AG04449 (cell line): ENCODE measurements at regions not wholly inside any gene's neighbourhood (a gene's known extent, or its start where the extent isn't known, plus 50 kb on each side); places are given as distances from the start of the nearest gene placed in this dataset.

ENCODE experiments used
- CTCF ChIA-PET: fragments of 350-600 bp; formaldehyde crosslinking; extraction: SDS; loops from one replicate; lab custom pipeline; 2021; ENCODE audit warnings: antibody characterized with exemption; lab: Yijun Ruan, JAX
- POLR2A ChIA-PET: fragments of 400-600, 350-600 bp; formaldehyde crosslinking; extraction: SDS; loops from one replicate; lab custom pipeline; 2020; ENCODE audit warnings: antibody characterized with exemption, inconsistent platforms; lab: Yijun Ruan, JAX
- DNase-seq: peaks from one replicate; pipeline ENCODE4 v3.0.0-alpha.2; 2010; ENCODE audit warnings: low read depth, low spot score
- H3K4me3 ChIP-seq: 2 replicates; pipeline ENCODE4 v1.5.1; 2011; ENCODE audit warnings: low read depth, mild to moderate bottlenecking, control low read depth, low read length
- CTCF ChIP-seq: IDR thresholded peaks from one replicate; pipeline ENCODE4 v1.5.1; 2011; ENCODE audit warnings: mild to moderate bottlenecking, moderate library complexity, low read length, control low read depth, inconsistent platforms; ENCODE audit not compliant: insufficient read depth; ENCODE audit errors: missing control alignments

- H3K4me3 ChIP-seq = no peak overlapping the region
- DNase-seq = no peak
- CTCF ChIA-PET = no interaction called here
- POLR2A ChIA-PET = no interaction called here
- TF ChIP-seq CTCF = no peak
Measured at GRCh38 chr4:142940425-142941330, 94.6 kb upstream of the INPP4B start.

GRCh38 chr4:142944565-142944964 lies 98.5 kb upstream of the INPP4B start:
- H3K4me3 ChIP-seq = no peak overlapping the region
- POLR2A ChIA-PET = no interaction called here
- CTCF ChIA-PET = no interaction called here
- DNase-seq = no peak
- no peak for TF ChIP-seq CTCF

GRCh38 chr4:142952821-142953580 lies 106.9 kb upstream of the INPP4B start:
- ChIA-PET CTCF (no interaction called here), POLR2A (no interaction called here)
- no peak for DNase-seq

GRCh38 chr4:142954415-142954814 lies 108.3 kb upstream of the INPP4B start:
- POLR2A ChIA-PET = no interaction called here
- DNase-seq = no peak
- no peak for TF ChIP-seq CTCF
- CTCF ChIA-PET = no interaction called here
- H3K4me3 ChIP-seq = no peak overlapping the region

More at GRCh38 chr4:142952821-142953580, 106.9 kb upstream of the INPP4B start:
- no peak overlapping the region for H3K4me3 ChIP-seq
- no peak for TF ChIP-seq CTCF

- ChIA-PET POLR2A (no interaction called here), CTCF (no interaction called here)
- no peak for DNase-seq
- TF ChIP-seq CTCF = no peak
- no peak overlapping the region for H3K4me3 ChIP-seq
Measured at GRCh38 chr4:142955501-142955900, 109.4 kb upstream of the INPP4B start.

- POLR2A ChIA-PET = no interaction called here
- no peak overlapping the region for H3K4me3 ChIP-seq
Measured at GRCh38 chr4:142959173-142959572, 113.1 kb upstream of the INPP4B start.

More at GRCh38 chr4:142959173-142959572, 113.1 kb upstream of the INPP4B start:
- no peak for TF ChIP-seq CTCF
- no peak for DNase-seq
- CTCF ChIA-PET = interaction anchor here (0.7 kb wide), 1 partner anchor 124 kb away, joined by 3 read pairs; no protein-coding TSS in a partner anchor
